ENCODE measurements at regions not wholly inside any gene's neighbourhood (a gene's known extent, or its start where the extent isn't known, plus 50 kb on each side); places are given as distances from the start of the nearest gene placed in this dataset.
"Not testable (repeated sequence)": the region's sequence is repeated elsewhere in the genome, so short reads cannot be mapped to it uniquely, and the experiment has no call there.

DNA sequence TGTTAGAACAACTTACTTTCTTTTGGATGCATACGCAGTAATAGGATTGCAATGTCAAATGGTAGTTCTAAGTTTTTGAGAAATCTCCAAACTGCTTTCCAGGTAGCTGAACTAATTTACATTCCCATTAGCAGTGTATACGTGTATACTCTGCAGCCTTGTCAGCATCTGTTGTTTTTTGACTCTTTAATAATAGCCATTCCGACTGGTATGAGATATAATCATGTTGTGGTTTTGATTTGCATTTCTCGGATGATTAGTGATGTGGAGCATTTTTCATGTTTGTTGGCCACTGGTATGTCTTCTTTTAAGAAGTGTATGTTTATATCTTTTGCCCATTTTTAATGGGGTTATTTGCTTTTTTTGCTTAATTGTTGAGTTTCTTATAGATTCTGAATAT is 76.9 kb upstream of the HNRNPA1L2 start:
- DNase-seq (ENCODE audit: low read depth, low spot score); H3K4me3 Mint-ChIP-seq; H3K27ac Mint-ChIP-seq (ENCODE audit: unreplicated experiment); H3K9me3 Mint-ChIP-seq; H3K36me3 Mint-ChIP-seq (ENCODE audit: low read depth); H3K27me3 Mint-ChIP-seq (ENCODE audit: low read depth); H3K4me1 Mint-ChIP-seq: not testable (repeated sequence)

DNA sequence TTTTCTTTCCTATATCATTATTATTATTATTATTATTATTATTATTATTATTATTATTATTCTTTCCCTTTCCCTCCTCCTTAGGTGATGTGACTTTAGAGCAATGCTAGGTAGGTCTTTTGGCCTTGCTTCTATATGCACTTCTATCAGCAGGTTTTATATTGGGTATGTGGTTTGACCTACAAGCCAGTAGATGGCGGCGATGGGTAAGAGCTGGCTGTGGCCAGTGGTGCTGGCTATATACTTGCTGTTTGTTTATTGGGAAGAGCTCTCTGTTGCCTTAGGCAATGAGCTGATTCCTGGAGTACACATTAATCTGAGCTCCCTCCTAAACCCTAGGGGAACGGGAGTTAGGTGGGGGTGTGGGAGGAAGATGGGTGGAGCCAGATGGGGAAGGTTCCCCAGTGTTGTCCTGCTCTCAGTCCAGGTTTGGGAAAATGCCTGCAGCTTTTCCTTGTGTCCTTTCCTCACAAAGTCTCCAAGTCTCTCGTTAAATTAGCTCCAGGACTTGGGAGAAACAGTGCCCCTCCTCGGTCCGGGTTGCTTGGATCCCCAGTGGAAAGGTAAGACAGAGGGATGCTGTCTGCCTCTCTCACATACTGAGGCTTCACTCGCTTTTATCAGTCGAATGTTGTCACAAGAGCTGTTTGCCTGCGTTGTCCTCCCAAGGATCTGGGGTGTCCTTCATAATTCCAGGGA is 72.2 kb upstream of the HNRNPA1L2 start:
- H3K4me3 Mint-ChIP-seq; H3K4me1 Mint-ChIP-seq; H3K27me3 Mint-ChIP-seq (ENCODE audit: low read depth); H3K9me3 Mint-ChIP-seq; H3K36me3 Mint-ChIP-seq (ENCODE audit: low read depth): not testable (repeated sequence)
- peak; percentile 24 for DNase-seq (ENCODE audit: low read depth, low spot score)
- TF ChIP-seq, protein P1, sequence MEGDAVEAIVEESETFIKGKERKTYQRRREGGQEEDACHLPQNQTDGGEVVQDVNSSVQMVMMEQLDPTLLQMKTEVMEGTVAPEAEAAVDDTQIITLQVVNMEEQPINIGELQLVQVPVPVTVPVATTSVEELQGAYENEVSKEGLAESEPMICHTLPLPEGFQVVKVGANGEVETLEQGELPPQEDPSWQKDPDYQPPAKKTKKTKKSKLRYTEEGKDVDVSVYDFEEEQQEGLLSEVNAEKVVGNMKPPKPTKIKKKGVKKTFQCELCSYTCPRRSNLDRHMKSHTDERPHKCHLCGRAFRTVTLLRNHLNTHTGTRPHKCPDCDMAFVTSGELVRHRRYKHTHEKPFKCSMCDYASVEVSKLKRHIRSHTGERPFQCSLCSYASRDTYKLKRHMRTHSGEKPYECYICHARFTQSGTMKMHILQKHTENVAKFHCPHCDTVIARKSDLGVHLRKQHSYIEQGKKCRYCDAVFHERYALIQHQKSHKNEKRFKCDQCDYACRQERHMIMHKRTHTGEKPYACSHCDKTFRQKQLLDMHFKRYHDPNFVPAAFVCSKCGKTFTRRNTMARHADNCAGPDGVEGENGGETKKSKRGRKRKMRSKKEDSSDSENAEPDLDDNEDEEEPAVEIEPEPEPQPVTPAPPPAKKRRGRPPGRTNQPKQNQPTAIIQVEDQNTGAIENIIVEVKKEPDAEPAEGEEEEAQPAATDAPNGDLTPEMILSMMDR (conservative IDR thresholded peaks at IDR 0.05): peak; percentile 65
- H3K27ac Mint-ChIP-seq (ENCODE audit: unreplicated experiment): peak overlapping the region; percentile 59

DNA sequence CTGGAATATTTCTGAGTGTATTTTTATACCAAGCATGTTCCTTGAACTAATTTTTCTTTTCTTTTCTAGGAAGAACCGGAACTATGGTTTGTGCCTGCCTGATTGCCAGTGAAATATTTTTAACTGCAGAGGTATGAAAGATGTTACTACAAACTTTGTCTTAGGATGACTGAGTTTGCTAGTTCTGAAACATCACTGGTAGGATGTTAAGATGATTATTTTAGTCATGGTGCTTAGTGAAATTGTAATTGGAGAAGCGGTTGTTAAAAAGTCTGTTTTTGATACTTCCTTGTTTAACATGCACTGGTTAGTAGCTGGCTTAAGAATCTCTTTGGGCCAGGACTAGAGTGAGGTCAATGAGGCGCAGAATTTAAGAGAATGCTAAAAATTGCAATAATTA is 71.1 kb upstream of the HNRNPA1L2 start:
- H3K36me3 Mint-ChIP-seq (ENCODE audit: low read depth); H3K4me3 Mint-ChIP-seq; H3K9me3 Mint-ChIP-seq; H3K4me1 Mint-ChIP-seq; DNase-seq (ENCODE audit: low read depth, low spot score); H3K27me3 Mint-ChIP-seq (ENCODE audit: low read depth); H3K27ac Mint-ChIP-seq (ENCODE audit: unreplicated experiment): not testable (repeated sequence)

DNA sequence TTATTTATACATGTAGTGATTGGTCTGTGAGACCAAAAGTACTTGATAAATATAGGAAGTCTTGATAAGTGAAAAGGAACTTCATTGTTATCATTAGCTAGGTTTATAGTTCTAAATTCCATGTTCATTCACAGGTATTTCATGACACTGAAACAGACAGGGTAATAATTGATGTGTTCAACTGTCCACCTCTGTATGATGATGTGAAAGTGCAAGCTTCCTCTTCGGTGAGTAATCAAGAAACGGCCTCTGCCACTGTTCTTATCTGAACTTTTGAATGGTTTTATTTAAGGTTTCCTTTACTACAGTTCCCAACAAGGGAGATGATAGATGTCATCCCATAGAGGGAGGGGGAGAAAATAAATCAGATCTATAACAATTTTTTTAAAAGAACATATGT is 59.3 kb upstream of the HNRNPA1L2 start:
- not testable (repeated sequence) for H3K36me3 Mint-ChIP-seq (ENCODE audit: low read depth); H3K27ac Mint-ChIP-seq (ENCODE audit: unreplicated experiment); DNase-seq (ENCODE audit: low read depth, low spot score); H3K4me1 Mint-ChIP-seq; H3K9me3 Mint-ChIP-seq; H3K27me3 Mint-ChIP-seq (ENCODE audit: low read depth); H3K4me3 Mint-ChIP-seq
